Pancreas (tissue), 10 donors: ENCODE measurements at regions not wholly inside any gene's neighbourhood (a gene's known extent, or its start where the extent isn't known, plus 50 kb on each side); places are given as distances from the start of the nearest gene placed in this dataset.
A peak's percentile ranks its signal among the peaks of the same experiment; 100 is the strongest.

ENCODE experiments used
- ATAC-seq, 4 donors: fragments of 200-7000 bp; cut with Tn5 transposase; one replicate each; pipeline versions ENCODE4 v1.8.0 to v1.9.1; 2020; ENCODE audit warnings: mild to moderate bottlenecking in 4 of 4, moderate library complexity in 4 of 4
- DNase-seq, 6 donors: peaks; one replicate each; pipeline ENCODE4 v3.0.0-alpha.2; 2020
- FAIRE-seq: peaks from 2 replicates; lab custom pipeline; 2012; peaks lifted over from hg19 to GRCh38; lab: Jason Lieb, UNC
- H3K27ac ChIP-seq, 4 donors: fragments of 200-600 bp; sonication (generic); 1 replicate in 3 of 4; 2 replicates in 1 of 4; pipeline versions ENCODE4 v1.5.0 to v1.8.0; 2020
- H3K27me3 ChIP-seq, 4 donors: fragments of 200-600 bp; one replicate each; pipeline ENCODE4 v1.8.0; 2021
- H3K36me3 ChIP-seq, 3 donors: fragments of 200-600 bp; sonication (generic) in 1 of 3; one replicate each; pipeline versions ENCODE4 v1.5.0 to v1.8.0; 2020 to 2021
- H3K4me1 ChIP-seq, 3 donors: fragments of 200-600 bp; one replicate each; pipeline ENCODE4 v1.8.0; 2021
- H3K4me3 ChIP-seq, 4 donors: fragments of 200-600 bp; sonication (generic) in 2 of 4; one replicate each; pipeline versions ENCODE4 v1.5.0 to v1.8.0; 2020 to 2021
- H3K9me3 ChIP-seq, 4 donors: fragments of 200-600 bp; one replicate each; pipeline ENCODE4 v1.8.0; 2021
- CTCF ChIP-seq, 4 donors: fragments of 200-600 bp; sonication (generic) in 3 of 4; IDR thresholded peaks; one replicate each; pipeline versions ENCODE4 v1.5.0 to v1.8.0; 2021; ENCODE audit warnings: antibody characterized with exemption in 4 of 4
- WGBS, 2 donors: extraction: QIAGEN DNeasy Blood & Tissue Kit; methylation state at CpG; one replicate each; pipeline ENCODE4 v1.1.7; 2013; 5-methylcytosine and 5-hydroxymethylcytosine counted together
- intact Hi-C, 3 donors: fragments of 100-400 bp; cut with DNase I; formaldehyde crosslinking; loops; one replicate each; pipeline versions ENCODE4 v1.11.1 to v1.14.2; 2022
- donor health status: healthy with polysubstance abuse.
- donor health status: DM: no; HTN: no; CAD: no; lungs with moderate emphysema.
- donor health status: DM: no; HTN: no; CAD: no.
- donor health status: control.
- donor health status: control.
- donor health status: Bipolar disorder and iron deficiency.
- donor health status: DM: yes; HTN: yes; CAD: no.
- donor health status: DM: no; HTN: no; CAD: no.
- donor health status: DM: no; HTN: no; CAD: no.
- donor health status: DM: yes; HTN: yes; CAD: no.

DNA sequence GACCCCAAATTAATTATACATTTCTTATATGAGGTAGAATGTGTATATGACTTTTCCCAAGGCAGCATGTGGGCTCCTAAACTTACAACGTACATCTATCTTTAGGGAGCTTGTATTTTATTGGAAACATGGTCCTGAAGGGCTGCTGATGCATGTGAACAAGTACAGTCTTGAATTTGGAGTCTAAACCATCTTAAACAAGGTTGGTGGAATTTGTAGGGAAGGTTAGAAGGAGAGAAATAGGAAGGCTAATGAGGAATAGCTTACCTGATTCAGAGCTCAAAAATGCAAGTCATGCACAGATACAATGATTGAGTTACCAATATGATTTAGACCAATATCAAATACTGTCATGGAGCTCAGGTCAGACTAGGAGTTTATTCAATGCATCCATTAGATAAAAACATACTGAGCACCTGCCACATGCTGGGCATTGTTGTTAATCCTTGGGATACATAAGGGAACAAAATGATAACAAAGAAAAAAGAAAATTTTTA, 458.6 kb upstream of the ETAA1 start:
- no peaks in the 10 kb centered on the region for H3K4me1 ChIP-seq
- no peaks in the 10 kb centered on the region for H3K36me3 ChIP-seq
- no peaks in the 10 kb centered on the region for H3K9me3 ChIP-seq
- H3K4me3 ChIP-seq = no peak overlapping the region
- 96 to 97% methylated on average over 1 of the region's 1 CpG for WGBS, 2 donors
- ATAC-seq = no peak
- DNase-seq = no peak
- intact Hi-C loops = no loop called here
- no peak for TF ChIP-seq CTCF (IDR thresholded peaks at IDR 0.05)
- FAIRE-seq = no peak
- H3K27ac ChIP-seq = no peak overlapping the region
- H3K27me3 ChIP-seq = no peaks in the 10 kb centered on the region

DNA sequence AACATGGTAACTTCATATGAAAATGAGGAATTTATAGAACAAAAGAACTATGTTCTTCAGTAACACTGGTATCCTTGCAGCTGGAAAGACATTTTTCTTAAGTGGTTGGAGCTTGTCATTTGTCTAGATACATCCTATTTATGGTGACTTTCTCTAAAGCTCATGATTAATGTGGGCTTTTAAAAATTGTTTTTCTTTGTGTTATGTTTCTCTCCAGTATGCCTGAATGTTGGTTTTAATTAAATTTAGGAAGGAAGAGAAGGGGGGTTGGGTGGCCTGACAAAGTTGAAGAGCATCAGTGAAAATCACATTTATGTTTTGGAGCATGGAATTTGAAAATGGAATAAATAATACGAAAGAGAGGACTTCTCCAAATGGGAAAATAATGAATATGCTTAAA, 457.1 kb upstream of the ETAA1 start:
- no peak for TF ChIP-seq CTCF (IDR thresholded peaks at IDR 0.05)
- DNase-seq (no peak), ATAC-seq (no peak), FAIRE-seq (no peak)
- intact Hi-C loops = no loop called here
- Histone ChIP-seq H3K27ac (no peak overlapping the region), H3K27me3 (no peaks in the 10 kb centered on the region), H3K4me1 (no peaks in the 10 kb centered on the region), H3K9me3 (no peaks in the 10 kb centered on the region), H3K4me3 (no peak overlapping the region), H3K36me3 (no peaks in the 10 kb centered on the region)
- 85 to 90% methylated on average over 1 of the region's 1 CpG for WGBS, 2 donors

DNA sequence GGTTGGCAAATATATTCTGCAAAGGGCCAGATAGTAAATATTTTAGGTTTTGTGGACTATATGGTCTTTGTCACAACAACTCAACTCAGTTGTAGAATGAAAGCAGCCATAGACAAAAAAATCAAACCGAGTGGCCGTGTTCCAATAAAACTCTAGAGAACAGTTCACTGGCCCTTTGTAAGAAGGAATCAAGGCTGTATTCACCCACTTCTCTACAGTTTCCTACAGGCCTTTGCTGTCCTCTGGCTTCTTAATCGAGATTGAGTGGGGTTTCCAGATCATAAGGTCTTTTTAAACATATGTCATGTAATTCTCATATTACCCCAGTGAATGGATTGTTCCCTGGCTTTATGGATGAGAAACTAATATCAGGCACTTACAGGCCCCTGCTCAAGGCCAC, 448.9 kb upstream of the ETAA1 start:
- no peak for DNase-seq
- no peak for ATAC-seq
- no peaks in the 10 kb centered on the region for H3K4me1 ChIP-seq
- no peaks in the 10 kb centered on the region for H3K36me3 ChIP-seq
- no peak for TF ChIP-seq CTCF (IDR thresholded peaks at IDR 0.05)
- intact Hi-C loops = no loop called here
- H3K9me3 ChIP-seq = no peaks in the 10 kb centered on the region
- H3K4me3 ChIP-seq = no peak overlapping the region
- FAIRE-seq = no peak
- WGBS, 2 donors = 84 to 90% methylated on average over 3 of the region's 3 CpGs
- H3K27me3 ChIP-seq = no peaks in the 10 kb centered on the region
- no peak overlapping the region for H3K27ac ChIP-seq

GRCh38 chr2:66957198-66957597, 439.9 kb upstream of the ETAA1 start:
- ATAC-seq (peak in 2 of 4 donors; percentile 36 to 37), FAIRE-seq (no peak), DNase-seq (no peak)
- 22 to 26% methylated on average over 3 of the region's 3 CpGs for WGBS, 2 donors
- Histone ChIP-seq H3K4me3 (no peak overlapping the region), H3K36me3 (no peaks in the 10 kb centered on the region), H3K9me3 (no peaks in the 10 kb centered on the region), H3K27me3 (no peaks in the 10 kb centered on the region), H3K4me1 (peaks cover 4 to 12% (median 10%) of the 10 kb centered on the region in 3 donors), H3K27ac (no peak overlapping the region)
- TF ChIP-seq CTCF (IDR thresholded peaks at IDR 0.05) = no peak
- intact Hi-C loops = no loop called here

GRCh38 chr2:66957677-66958076, 439.5 kb upstream of the ETAA1 start:
- Histone ChIP-seq H3K4me1 (peaks cover 4 to 12% (median 10%) of the 10 kb centered on the region in 3 donors), H3K36me3 (no peaks in the 10 kb centered on the region), H3K27ac (no peak overlapping the region), H3K9me3 (no peaks in the 10 kb centered on the region), H3K4me3 (no peak overlapping the region), H3K27me3 (no peaks in the 10 kb centered on the region)
- ATAC-seq (no peak), FAIRE-seq (no peak), DNase-seq (no peak)
- no peak for TF ChIP-seq CTCF (IDR thresholded peaks at IDR 0.05)
- 73 to 79% methylated on average over 4 of the region's 4 CpGs for WGBS, 2 donors
- intact Hi-C loops = no loop called here
